Suprapubic skin (tissue), 3 donors: ENCODE measurements at regions not wholly inside any gene's neighbourhood (a gene's known extent, or its start where the extent isn't known, plus 50 kb on each side); places are given as distances from the start of the nearest gene placed in this dataset.

ENCODE experiments used
- CTCF ChIP-seq, 2 donors: fragments of 200-600 bp in 1 of 2; fragments of 450-650 bp in 1 of 2; sonication (generic) in 1 of 2; IDR thresholded peaks; one replicate each; pipeline ENCODE4 v1.5.1; 2016 to 2019; ENCODE audit warnings: antibody characterized with exemption in 2 of 2, mild to moderate bottlenecking in 1 of 2, moderate library complexity in 1 of 2
- EP300 ChIP-seq: sonication (generic); formaldehyde crosslinking; IDR thresholded peaks from one replicate; pipeline ENCODE4 v1.6.1; 2017; ENCODE audit warnings: antibody characterized with exemption

DNA sequence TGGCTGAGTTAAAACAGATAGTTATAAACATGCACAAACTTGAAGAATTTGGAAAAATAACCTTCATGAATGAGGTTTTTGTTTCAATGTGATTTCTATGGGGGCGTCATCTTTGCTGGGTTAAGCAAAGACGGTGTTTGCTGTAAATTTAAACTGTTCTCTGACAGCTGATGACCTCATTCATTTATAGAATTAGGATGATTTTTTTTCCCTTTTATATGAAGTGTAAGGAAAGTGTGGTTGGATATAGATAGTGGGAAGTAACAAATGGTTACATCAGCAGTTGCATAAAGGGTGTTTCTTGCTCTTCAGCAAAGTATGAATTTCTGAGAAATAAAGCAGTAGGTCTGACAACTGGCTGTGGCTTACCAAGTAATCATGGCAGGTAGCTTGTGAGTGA lies 137.2 kb upstream of the CENPW start:
- TF ChIP-seq CTCF (IDR thresholded peaks at IDR 0.05), result no peak
- TF ChIP-seq EP300, result no peak
